GM12892 (cell line): ENCODE measurements at regions not wholly inside any gene's neighbourhood (a gene's known extent, or its start where the extent isn't known, plus 50 kb on each side); places are given as distances from the start of the nearest gene placed in this dataset.

Experiments used
- POLR2A ChIP-seq: IDR thresholded peaks from 2 replicates; pipeline ENCODE4 v1.6.1; 2011; ENCODE audit warnings: low read depth, low read length, control low read depth
- POLR2AphosphoS5 ChIP-seq: IDR thresholded peaks from 2 replicates; pipeline ENCODE4 v1.6.1; 2011; ENCODE audit warnings: low read depth, low read length, control low read depth
- TAF1 ChIP-seq: IDR thresholded peaks from 2 replicates; pipeline ENCODE4 v1.6.1; 2011; ENCODE audit warnings: low read depth, mild to moderate bottlenecking, control low read depth, low read length, borderline replicate concordance

GRCh38 chr11:100525635-100526034 is 161.5 kb upstream of the ARHGAP42 start:
- TF ChIP-seq POLR2A = no peak
- no peak for TF ChIP-seq TAF1
- no peak for TF ChIP-seq POLR2AphosphoS5
